MM.1S (cell line): ENCODE measurements at regions not wholly inside any gene's neighbourhood (a gene's known extent, or its start where the extent isn't known, plus 50 kb on each side); places are given as distances from the start of the nearest gene placed in this dataset.

Source experiments
- DNase-seq: peaks from one replicate; pipeline ENCODE4 v3.0.0-alpha.2; 2015
- H2AFZ ChIP-seq: fragments of 300-600 bp; sonication (generic); 2 replicates; pipeline ENCODE4 v1.6.0; 2016; ENCODE audit warnings: antibody characterized with exemption, low read length
- H3F3A ChIP-seq: fragments of 300-600 bp; sonication (generic); 2 replicates; pipeline ENCODE4 v1.6.1; 2016; ENCODE audit warnings: mild to moderate bottlenecking, antibody characterized with exemption, low read length, moderate library complexity, mixed read lengths; ENCODE audit not compliant: insufficient read depth
- H3K27ac ChIP-seq: fragments of 300-600 bp; sonication (generic); 2 replicates; pipeline ENCODE4 v1.5.1; 2016; ENCODE audit warnings: mild to moderate bottlenecking, low read length
- H3K27me3 ChIP-seq: fragments of 300-600 bp; sonication (generic); replicated peaks from 2 replicates; pipeline ENCODE4 v1.6.0; 2016; ENCODE audit warnings: low read length; ENCODE audit not compliant: insufficient read depth
- H3K36me3 ChIP-seq: fragments of 300-600 bp; sonication (generic); replicated peaks from 2 replicates; pipeline ENCODE4 v1.6.1; 2016; ENCODE audit warnings: mild to moderate bottlenecking, low read length, mixed read lengths; ENCODE audit not compliant: insufficient read depth
- H3K4me1 ChIP-seq: fragments of 300-600 bp; sonication (generic); 2 replicates; pipeline ENCODE4 v1.6.1; 2016; ENCODE audit warnings: low read length, mixed read lengths
- H3K4me2 ChIP-seq: fragments of 300-600 bp; sonication (generic); 2 replicates; pipeline ENCODE4 v1.6.0; 2016; ENCODE audit warnings: low read depth, low read length
- H3K4me3 ChIP-seq: fragments of 300-600 bp; sonication (generic); 2 replicates; pipeline ENCODE4 v1.5.1; 2016; ENCODE audit warnings: low read length, mixed read lengths
- H3K79me2 ChIP-seq: fragments of 300-600 bp; sonication (generic); 2 replicates; pipeline ENCODE4 v1.6.1; 2016; ENCODE audit warnings: mixed run types, low read length, mixed read lengths
- H3K9ac ChIP-seq: fragments of 300-600 bp; sonication (generic); 2 replicates; pipeline ENCODE4 v1.6.1; 2016; ENCODE audit warnings: low read length, mixed read lengths
- H3K9me2 ChIP-seq: fragments of 300-600 bp; sonication (generic); replicated peaks from 2 replicates; pipeline ENCODE4 v1.6.1; 2016; ENCODE audit warnings: mild to moderate bottlenecking, low read length, mixed read lengths; ENCODE audit not compliant: insufficient read depth
- H3K9me3 ChIP-seq: fragments of 300-600 bp; sonication (generic); replicated peaks from 2 replicates; pipeline ENCODE4 v1.6.1; 2016; ENCODE audit warnings: mild to moderate bottlenecking, low read length, mixed read lengths; ENCODE audit not compliant: insufficient read depth
- H4K20me1 ChIP-seq: fragments of 300-600 bp; sonication (generic); 2 replicates; pipeline ENCODE4 v1.6.1; 2016; ENCODE audit warnings: mild to moderate bottlenecking, low read length, moderate library complexity, mixed read lengths; ENCODE audit not compliant: insufficient read depth
- CTCF ChIP-seq: fragments of 300-600 bp; sonication (generic); IDR thresholded peaks from 2 replicates; pipeline ENCODE4 v1.5.1; 2016; ENCODE audit warnings: antibody characterized with exemption, low read length, mixed read lengths
- EZH2 ChIP-seq: fragments of 300-600 bp; sonication (generic); optimal IDR thresholded peaks from 2 replicates; pipeline ENCODE3; 2017; ENCODE audit warnings: low read depth, mild to moderate bottlenecking, antibody characterized with exemption, low read length, mixed read lengths
- EZH2phosphoT487 ChIP-seq: fragments of 300-600 bp; sonication (generic); IDR thresholded peaks from 2 replicates; pipeline ENCODE4 v1.6.1; 2018; ENCODE audit warnings: antibody characterized with exemption, low read length

DNA sequence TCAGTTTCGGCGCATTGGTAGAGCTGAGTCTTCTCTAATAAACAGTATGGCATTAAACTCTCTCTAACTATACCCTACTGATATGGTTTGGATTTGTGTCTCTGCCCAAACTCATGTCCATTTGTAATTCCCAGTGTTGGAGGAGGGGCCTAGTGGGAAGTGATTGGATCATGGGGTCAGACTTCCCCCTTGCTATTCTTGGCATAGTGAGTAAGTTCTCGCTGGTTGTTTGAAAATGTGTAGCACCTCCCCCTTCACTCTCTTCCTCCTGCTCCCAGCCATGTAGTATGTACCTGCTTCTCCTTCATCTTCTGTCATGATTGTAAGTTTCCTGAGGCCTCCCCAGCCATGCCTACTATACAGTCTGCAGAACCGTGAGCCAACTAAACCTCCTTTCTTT is 682.7 kb upstream of the ARGLU1 start:
- Histone ChIP-seq H3F3A (no peaks in the 10 kb centered on the region), H3K4me3 (no peak overlapping the region), H3K9me3 (no peaks in the 10 kb centered on the region), H3K27me3 (no peaks in the 10 kb centered on the region), H3K27ac (no peak overlapping the region), H3K79me2 (no peaks in the 10 kb centered on the region), H3K4me2 (no peak overlapping the region), H4K20me1 (no peaks in the 10 kb centered on the region), H3K9me2 (no peaks in the 10 kb centered on the region), H3K36me3 (no peaks in the 10 kb centered on the region), H3K4me1 (no peaks in the 10 kb centered on the region), H2AFZ (no peak overlapping the region), H3K9ac (no peak overlapping the region)
- DNase-seq, result no peak
- TF ChIP-seq EZH2 (no peak), EZH2phosphoT487 (no peak), CTCF (no peak)

DNA sequence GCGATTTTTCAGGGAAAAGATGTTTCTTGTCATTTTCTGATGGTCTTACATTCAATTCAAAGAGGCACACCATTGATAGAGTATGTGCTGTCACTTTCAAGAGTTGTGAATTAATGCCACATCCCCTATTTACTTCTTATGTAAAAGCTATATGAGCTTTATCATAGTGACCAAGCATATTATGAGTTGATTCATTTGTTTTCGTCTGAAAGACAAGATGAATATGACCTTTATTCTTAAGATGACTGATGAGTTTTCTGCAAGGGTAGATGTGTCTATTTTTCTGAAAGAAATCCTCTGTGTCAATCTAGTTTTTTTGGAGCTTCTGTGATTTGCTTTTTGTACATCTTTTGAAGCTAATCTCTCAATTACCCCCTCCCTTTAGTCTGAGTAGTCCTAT is 676.3 kb upstream of the ARGLU1 start:
- no peak overlapping the region for H2AFZ ChIP-seq
- H3K4me2 ChIP-seq, result no peak overlapping the region
- no peaks in the 10 kb centered on the region for H4K20me1 ChIP-seq
- H3K9me2 ChIP-seq, result no peaks in the 10 kb centered on the region
- H3K27ac ChIP-seq, result no peak overlapping the region
- no peaks in the 10 kb centered on the region for H3F3A ChIP-seq
- TF ChIP-seq CTCF, result no peak
- no peak for TF ChIP-seq EZH2
- no peak for TF ChIP-seq EZH2phosphoT487
- H3K9ac ChIP-seq, result no peak overlapping the region
- H3K4me3 ChIP-seq, result no peak overlapping the region
- DNase-seq, result no peak
- no peaks in the 10 kb centered on the region for H3K9me3 ChIP-seq
- no peaks in the 10 kb centered on the region for H3K79me2 ChIP-seq
- H3K4me1 ChIP-seq, result no peaks in the 10 kb centered on the region
- no peaks in the 10 kb centered on the region for H3K36me3 ChIP-seq
- no peaks in the 10 kb centered on the region for H3K27me3 ChIP-seq

GRCh38 chr13:107242138-107242537 is 674.2 kb upstream of the ARGLU1 start:
- H3K9ac ChIP-seq, result no peak overlapping the region
- no peaks in the 10 kb centered on the region for H3K79me2 ChIP-seq
- no peak overlapping the region for H3K4me2 ChIP-seq
- H3K36me3 ChIP-seq, result no peaks in the 10 kb centered on the region
- TF ChIP-seq CTCF (no peak), EZH2 (no peak), EZH2phosphoT487 (no peak)
- H3K9me3 ChIP-seq, result no peaks in the 10 kb centered on the region
- H3K27me3 ChIP-seq, result no peaks in the 10 kb centered on the region
- H3K27ac ChIP-seq, result no peak overlapping the region
- no peaks in the 10 kb centered on the region for H3K9me2 ChIP-seq
- DNase-seq, result no peak
- no peak overlapping the region for H2AFZ ChIP-seq
- H4K20me1 ChIP-seq, result no peaks in the 10 kb centered on the region
- no peaks in the 10 kb centered on the region for H3F3A ChIP-seq
- no peaks in the 10 kb centered on the region for H3K4me1 ChIP-seq
- H3K4me3 ChIP-seq, result no peak overlapping the region
